ENCODE measurements at regions not wholly inside any gene's neighbourhood (a gene's known extent, or its start where the extent isn't known, plus 50 kb on each side); places are given as distances from the start of the nearest gene placed in this dataset.

DNA sequence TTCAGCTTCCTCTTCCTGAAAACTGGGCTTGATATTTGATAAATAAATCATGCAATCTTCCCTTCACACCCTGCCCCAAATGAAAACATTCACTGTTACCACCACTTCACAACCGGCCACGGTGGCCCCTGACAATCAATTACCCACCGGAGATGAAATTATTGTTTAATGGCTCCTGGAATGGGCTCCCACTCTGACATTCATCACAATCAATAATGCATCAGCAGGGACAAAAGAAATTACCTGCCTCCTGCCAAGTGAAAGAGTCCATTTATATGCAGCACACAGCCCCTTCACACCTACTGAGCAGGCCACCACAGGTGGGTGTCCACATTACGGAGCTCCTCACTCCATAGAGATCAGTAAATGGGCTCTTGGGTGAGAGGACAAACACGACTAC lies 193.5 kb upstream of the SNX19 start:
- no peak overlapping the region for H3K4me3 ChIP-seq (ENCODE audit: low read depth, low read length)
- no peak for TF ChIP-seq CTCF (IDR thresholded peaks at IDR 0.05; ENCODE audit: borderline replicate concordance, insufficient read depth, low read depth, low read length)

DNA sequence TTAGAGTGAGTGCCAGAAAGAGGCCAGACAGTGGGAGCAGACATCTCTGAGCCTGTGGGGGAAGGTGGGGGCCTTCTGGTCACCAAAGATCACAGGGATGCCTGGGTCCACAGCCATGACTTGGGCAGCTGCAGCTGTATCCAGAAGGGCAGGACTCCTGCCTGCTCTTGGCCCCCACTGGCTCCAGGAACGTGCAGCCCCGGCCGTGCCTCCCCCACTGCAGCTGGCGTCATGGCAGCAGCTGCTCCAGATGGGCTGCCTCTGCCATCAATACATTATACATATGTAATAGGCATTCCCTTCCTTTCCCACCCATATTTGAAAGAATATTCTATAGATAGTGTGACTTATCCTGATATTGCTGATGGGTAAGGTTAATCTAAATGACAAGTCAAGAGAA lies 195.5 kb upstream of the SNX19 start:
- TF ChIP-seq CTCF (IDR thresholded peaks at IDR 0.05; ENCODE audit: borderline replicate concordance, insufficient read depth, low read depth, low read length), result no peak
- H3K4me3 ChIP-seq (ENCODE audit: low read depth, low read length), result no peak overlapping the region

DNA sequence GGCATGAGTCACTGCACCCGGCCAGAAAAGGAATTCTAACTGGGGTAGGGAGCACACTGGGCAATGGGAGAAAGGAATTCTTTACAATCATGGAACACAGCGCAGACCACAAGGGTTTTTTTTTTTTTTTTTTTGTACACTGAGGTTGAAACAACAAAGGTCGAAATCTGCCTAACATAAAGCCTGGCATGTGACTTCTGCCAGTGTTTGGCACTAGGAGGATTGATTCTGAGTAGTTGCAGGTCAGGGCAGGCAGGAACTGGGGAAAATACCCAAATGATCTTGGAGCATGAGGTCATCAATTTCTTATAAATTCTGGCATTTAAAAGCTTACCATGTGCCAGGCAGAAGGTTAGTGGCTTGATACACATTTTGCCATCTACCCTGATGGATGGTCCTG lies 202.0 kb upstream of the SNX19 start:
- H3K4me3 ChIP-seq (ENCODE audit: low read depth, low read length), result no peak overlapping the region
- TF ChIP-seq CTCF (IDR thresholded peaks at IDR 0.05; ENCODE audit: borderline replicate concordance, insufficient read depth, low read depth, low read length), result no peak

DNA sequence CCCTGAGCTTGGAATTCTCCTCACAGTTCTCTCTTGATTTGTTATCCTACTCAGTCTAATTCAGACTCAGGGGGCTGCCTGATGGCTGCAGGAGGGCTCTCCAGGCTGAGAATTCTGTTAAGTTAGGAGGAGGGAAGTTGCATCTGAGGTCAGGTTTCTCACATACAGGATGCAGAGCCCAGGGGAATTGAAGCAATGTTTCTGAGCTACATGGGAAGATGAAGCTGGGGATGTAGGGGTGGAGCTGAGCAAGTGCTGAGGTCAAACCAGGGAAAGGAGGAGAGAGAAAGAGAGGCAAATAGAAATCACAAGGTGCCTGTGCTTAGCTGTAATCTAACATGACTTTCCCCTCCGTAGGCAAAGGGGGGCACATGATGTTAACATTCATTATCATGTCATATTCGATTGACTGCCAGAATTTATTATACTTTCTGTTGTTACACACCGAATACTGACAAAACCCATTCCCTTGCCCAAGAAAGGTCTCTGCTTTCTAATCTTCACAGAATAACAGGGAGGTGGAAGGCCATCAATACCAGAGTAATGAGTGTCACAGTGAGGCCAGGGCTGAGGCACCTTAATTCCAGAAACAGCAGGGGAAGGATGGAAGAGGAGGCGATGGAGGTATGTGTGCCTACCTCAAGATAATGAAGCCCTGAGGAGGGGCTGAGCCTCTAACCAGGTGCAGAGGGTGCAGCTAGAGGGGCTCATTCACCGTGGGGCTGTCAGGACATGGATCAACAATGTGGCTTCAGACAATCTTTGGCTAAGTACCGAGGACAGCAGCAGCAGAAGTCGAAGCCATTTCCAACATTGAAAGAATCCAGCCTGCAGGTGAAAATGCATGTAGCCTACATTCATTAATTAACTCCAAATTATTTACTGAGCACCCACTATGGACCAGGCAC lies 205.4 kb upstream of the SNX19 start:
- no peak for TF ChIP-seq CTCF (IDR thresholded peaks at IDR 0.05; ENCODE audit: borderline replicate concordance, insufficient read depth, low read depth, low read length)
- no peak overlapping the region for H3K4me3 ChIP-seq (ENCODE audit: low read depth, low read length)

DNA sequence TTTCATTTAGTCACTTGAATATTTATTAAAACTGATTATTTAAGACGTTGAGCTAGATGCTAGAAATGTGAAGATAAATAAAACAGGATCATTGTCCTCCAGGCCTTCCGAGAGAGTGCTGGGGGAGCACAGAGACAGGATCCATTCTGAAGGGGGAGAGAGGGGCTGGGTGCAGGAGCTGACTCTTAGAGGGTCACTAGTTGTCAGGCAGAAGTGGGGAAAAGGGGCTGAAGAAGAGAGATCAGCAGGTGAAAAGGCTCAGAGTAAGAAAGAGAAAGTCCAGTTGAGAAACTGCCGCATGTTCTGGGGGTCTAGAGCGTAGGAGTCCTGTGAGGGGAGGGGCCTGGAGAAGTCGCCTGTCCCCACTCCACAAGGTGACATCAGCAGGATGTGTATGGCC lies 206.2 kb upstream of the SNX19 start:
- no peak for TF ChIP-seq CTCF (IDR thresholded peaks at IDR 0.05; ENCODE audit: borderline replicate concordance, insufficient read depth, low read depth, low read length)
- no peak overlapping the region for H3K4me3 ChIP-seq (ENCODE audit: low read depth, low read length)

DNA sequence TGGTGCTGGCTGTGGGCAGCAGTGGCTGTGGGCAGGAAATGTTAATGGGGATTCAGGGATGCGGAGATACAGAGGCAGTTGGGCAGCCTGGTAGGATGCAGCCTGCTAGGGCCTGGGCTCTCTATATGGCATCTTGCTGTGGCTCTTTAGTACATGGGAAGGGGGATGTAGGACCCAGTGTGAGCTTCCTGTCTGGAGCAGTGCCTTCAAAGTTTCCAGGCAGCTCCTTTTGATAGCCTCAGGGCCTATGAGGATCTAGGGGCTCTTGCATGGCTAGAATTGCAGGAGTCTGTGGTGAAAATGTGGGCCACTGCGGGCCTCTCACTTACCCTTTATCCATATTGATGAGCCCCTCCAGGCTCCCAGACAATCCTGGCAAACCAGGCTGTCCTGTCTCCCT lies 213.2 kb upstream of the SNX19 start:
- no peak for TF ChIP-seq CTCF (IDR thresholded peaks at IDR 0.05; ENCODE audit: borderline replicate concordance, insufficient read depth, low read depth, low read length)
- no peak overlapping the region for H3K4me3 ChIP-seq (ENCODE audit: low read depth, low read length)

DNA sequence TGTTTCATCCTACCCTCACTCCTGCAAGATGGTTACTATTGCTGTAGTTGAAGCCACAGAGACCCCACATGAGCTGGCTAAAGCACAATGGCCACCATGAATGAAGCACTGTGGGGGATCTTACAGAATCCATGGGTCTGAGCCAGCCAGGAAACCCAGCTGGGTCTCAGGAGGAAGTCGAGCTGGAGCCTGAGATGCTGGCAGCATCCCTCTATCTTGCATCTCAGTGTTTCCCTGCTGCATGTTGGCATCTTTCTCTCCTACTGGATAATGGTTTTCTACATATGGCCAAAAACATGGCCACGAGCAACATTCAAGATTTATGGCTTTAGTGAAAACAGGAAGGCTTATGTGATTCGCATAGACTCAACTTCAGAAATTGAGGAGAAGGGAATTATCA lies 219.3 kb upstream of the SNX19 start:
- TF ChIP-seq CTCF (IDR thresholded peaks at IDR 0.05; ENCODE audit: borderline replicate concordance, insufficient read depth, low read depth, low read length), result no peak
- H3K4me3 ChIP-seq (ENCODE audit: low read depth, low read length), result no peak overlapping the region

Measured in GM12875 (cell line).